ENCODE measurements at regions not wholly inside any gene's neighbourhood (a gene's known extent, or its start where the extent isn't known, plus 50 kb on each side); places are given as distances from the start of the nearest gene placed in this dataset.

GRCh38 chr6:12481292-12481691 is 191.1 kb downstream of the EDN1 start:
- no peak overlapping the region for H3K4me3 ChIP-seq (ENCODE audit: low read depth, low read length, poor library complexity, severe bottlenecking)
- no TSS peak for BruUV-seq (replicated peaks)
- TF ChIP-seq CTCF (conservative IDR thresholded peaks at IDR 0.05; ENCODE audit: low read depth, low read length) = no peak
- no peak for TF ChIP-seq EZH2 (IDR thresholded peaks at IDR 0.05; ENCODE audit: borderline replicate concordance, low read depth, low read length, poor library complexity, severe bottlenecking)
- DNase-seq (ENCODE audit: low spot score) = no peak
- POLR2A ChIA-PET (ENCODE audit: low non-redundant PET) = no interaction called here
- H3K27ac ChIP-seq (ENCODE audit: low read depth, low read length, poor library complexity, severe bottlenecking) = no peak overlapping the region
- CTCF ChIA-PET = no interaction called here
- H3K27me3 ChIP-seq (replicated peaks; ENCODE audit: insufficient read depth, low read depth, low read length, poor library complexity) = no peaks in the 10 kb centered on the region
- no peaks in the 10 kb centered on the region for H3K36me3 ChIP-seq (ENCODE audit: insufficient read depth, low read length, poor library complexity, severe bottlenecking)
- no peaks in the 10 kb centered on the region for H3K4me1 ChIP-seq (ENCODE audit: insufficient read depth, low read length, poor library complexity, severe bottlenecking)
- H3K9me3 ChIP-seq (ENCODE audit: low read depth, low read length, poor library complexity, severe bottlenecking) = no peaks in the 10 kb centered on the region
- intact Hi-C loops (cut with micrococcal nuclease; ENCODE audit: unreplicated experiment) = no loop called here

GRCh38 chr6:12481850-12482249 is 191.7 kb downstream of the EDN1 start:
- Histone ChIP-seq H3K9me3 (ENCODE audit: low read depth, low read length, poor library complexity, severe bottlenecking) (no peaks in the 10 kb centered on the region), H3K4me3 (ENCODE audit: low read depth, low read length, poor library complexity, severe bottlenecking) (no peak overlapping the region), H3K36me3 (ENCODE audit: insufficient read depth, low read length, poor library complexity, severe bottlenecking) (no peaks in the 10 kb centered on the region), H3K27ac (ENCODE audit: low read depth, low read length, poor library complexity, severe bottlenecking) (no peak overlapping the region), H3K4me1 (ENCODE audit: insufficient read depth, low read length, poor library complexity, severe bottlenecking) (no peaks in the 10 kb centered on the region), H3K27me3 (replicated peaks; ENCODE audit: insufficient read depth, low read depth, low read length, poor library complexity) (no peaks in the 10 kb centered on the region)
- TF ChIP-seq EZH2 (IDR thresholded peaks at IDR 0.05; ENCODE audit: borderline replicate concordance, low read depth, low read length, poor library complexity, severe bottlenecking) (no peak), CTCF (conservative IDR thresholded peaks at IDR 0.05; ENCODE audit: low read depth, low read length) (no peak)
- POLR2A ChIA-PET (ENCODE audit: low non-redundant PET) = no interaction called here
- CTCF ChIA-PET = no interaction called here
- DNase-seq (ENCODE audit: low spot score) = no peak
- intact Hi-C loops (cut with micrococcal nuclease; ENCODE audit: unreplicated experiment) = no loop called here
- BruUV-seq (replicated peaks) = no TSS peak

- no peak for DNase-seq (ENCODE audit: low spot score)
- TF ChIP-seq EZH2 (IDR thresholded peaks at IDR 0.05; ENCODE audit: borderline replicate concordance, low read depth, low read length, poor library complexity, severe bottlenecking) (no peak), CTCF (conservative IDR thresholded peaks at IDR 0.05; ENCODE audit: low read depth, low read length) (peak; percentile 38; the same call in 1 of the 2 replicates)
- H3K27ac ChIP-seq (ENCODE audit: low read depth, low read length, poor library complexity, severe bottlenecking) = no peak overlapping the region
- H3K4me1 ChIP-seq (ENCODE audit: insufficient read depth, low read length, poor library complexity, severe bottlenecking) = no peaks in the 10 kb centered on the region
- ChIA-PET POLR2A (ENCODE audit: low non-redundant PET) (no interaction called here), CTCF (no interaction called here)
- no TSS peak for BruUV-seq (replicated peaks)
- no peaks in the 10 kb centered on the region for H3K9me3 ChIP-seq (ENCODE audit: low read depth, low read length, poor library complexity, severe bottlenecking)
- H3K4me3 ChIP-seq (ENCODE audit: low read depth, low read length, poor library complexity, severe bottlenecking) = no peak overlapping the region
- H3K36me3 ChIP-seq (ENCODE audit: insufficient read depth, low read length, poor library complexity, severe bottlenecking) = no peaks in the 10 kb centered on the region
- H3K27me3 ChIP-seq (replicated peaks; ENCODE audit: insufficient read depth, low read depth, low read length, poor library complexity) = no peaks in the 10 kb centered on the region
- intact Hi-C loops (cut with micrococcal nuclease; ENCODE audit: unreplicated experiment) = no loop called here
These were observed 192.5 kb downstream of the EDN1 start for GRCh38 chr6:12482386-12483375.
